GM12892 (cell line): ENCODE measurements at regions not wholly inside any gene's neighbourhood (a gene's known extent, or its start where the extent isn't known, plus 50 kb on each side); places are given as distances from the start of the nearest gene placed in this dataset.

Source experiments
- POLR2A ChIP-seq: IDR thresholded peaks from 2 replicates; pipeline ENCODE4 v1.6.1; 2011; ENCODE audit warnings: low read depth, low read length, control low read depth
- POLR2AphosphoS5 ChIP-seq: IDR thresholded peaks from 2 replicates; pipeline ENCODE4 v1.6.1; 2011; ENCODE audit warnings: low read depth, low read length, control low read depth
- TAF1 ChIP-seq: IDR thresholded peaks from 2 replicates; pipeline ENCODE4 v1.6.1; 2011; ENCODE audit warnings: low read depth, mild to moderate bottlenecking, control low read depth, low read length, borderline replicate concordance

DNA sequence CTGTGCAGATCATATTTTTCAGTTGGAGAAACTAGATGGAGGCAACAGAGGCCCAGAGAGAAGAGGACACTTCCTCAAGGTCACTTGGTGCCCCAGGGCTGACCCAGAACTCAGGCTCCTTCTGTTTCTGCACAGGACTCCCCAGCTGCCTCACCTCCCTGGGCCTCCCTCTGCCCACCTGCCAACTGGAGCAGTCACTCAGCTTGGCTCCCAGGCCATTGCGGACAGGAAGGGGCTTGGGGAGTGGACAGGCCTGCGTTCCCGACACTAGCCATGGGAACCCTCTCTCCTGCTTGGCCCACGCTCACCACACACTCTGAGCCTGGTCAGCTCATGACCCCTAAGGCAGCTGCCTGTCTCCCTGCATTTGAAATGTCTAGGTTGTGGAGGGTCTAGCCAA is 78.1 kb upstream of the BRD7 start:
- TF ChIP-seq POLR2A, result no peak
- no peak for TF ChIP-seq TAF1
- TF ChIP-seq POLR2AphosphoS5, result no peak
